Lung (tissue), 11 donors: ENCODE measurements at regions not wholly inside any gene's neighbourhood (a gene's known extent, or its start where the extent isn't known, plus 50 kb on each side); places are given as distances from the start of the nearest gene placed in this dataset.

Experiments used
- ATAC-seq: fragments of 200-7000 bp; cut with Tn5 transposase; one replicate; pipeline ENCODE4 v1.9.1; 2020; ENCODE audit warnings: moderate number of reproducible peaks; ENCODE audit not compliant: insufficient read depth, low FRiP score
- DNase-seq, 3 donors: peaks; one replicate each; pipeline ENCODE4 v3.0.0-alpha.2; 2013 to 2017
- H3K27ac ChIP-seq, 2 donors: one replicate each; pipeline ENCODE4 v1.5.1; 2013; ENCODE audit warnings: mild to moderate bottlenecking in 2 of 2, moderate library complexity in 2 of 2, control low read depth in 1 of 2, inconsistent platforms in 1 of 2, low read depth in 1 of 2, low read length in 1 of 2
- H3K27me3 ChIP-seq, 3 donors: one replicate each; pipeline ENCODE4 v1.5.1; 2013; ENCODE audit warnings: low read length in 2 of 3; ENCODE audit not compliant: control insufficient read depth in 3 of 3, insufficient read depth in 3 of 3
- H3K36me3 ChIP-seq, 4 donors: one replicate each; pipeline ENCODE4 v1.5.1; 2013; ENCODE audit warnings: low read length in 4 of 4, mild to moderate bottlenecking in 1 of 4, moderate library complexity in 1 of 4; ENCODE audit not compliant: control insufficient read depth in 4 of 4, insufficient read depth in 4 of 4
- H3K4me1 ChIP-seq, 5 donors: one replicate each; pipeline ENCODE4 v1.5.1; 2013; ENCODE audit warnings: low read length in 5 of 5, mild to moderate bottlenecking in 2 of 5, moderate library complexity in 1 of 5; ENCODE audit not compliant: control insufficient read depth in 5 of 5, insufficient read depth in 5 of 5
- H3K4me3 ChIP-seq: one replicate; pipeline ENCODE4 v1.5.1; 2013; ENCODE audit warnings: mild to moderate bottlenecking, control low read depth, moderate library complexity
- H3K9ac ChIP-seq, 2 donors: one replicate each; pipeline ENCODE4 v1.5.1; 2013; ENCODE audit warnings: low read length in 2 of 2, control low read depth in 1 of 2; ENCODE audit not compliant: insufficient read depth in 1 of 2
- H3K9me3 ChIP-seq, 4 donors: one replicate each; pipeline ENCODE4 v1.5.1; 2013; ENCODE audit warnings: low read length in 3 of 4, mild to moderate bottlenecking in 1 of 4, moderate library complexity in 1 of 4; ENCODE audit not compliant: control insufficient read depth in 4 of 4, insufficient read depth in 3 of 4
- CTCF ChIP-seq: IDR thresholded peaks from 2 replicates; pipeline ENCODE4 v1.5.1; 2012; ENCODE audit warnings: mild to moderate bottlenecking; ENCODE audit errors: control extremely low read depth, extremely low read depth
- WGBS, 2 donors: extraction: QIAGEN DNeasy Blood & Tissue Kit; methylation state at CpG; one replicate each; pipeline ENCODE4 v1.1.7; 2013; 5-methylcytosine and 5-hydroxymethylcytosine counted together
- donor health status: control.
- donor health status: control.
- donor health status: Bipolar disorder and iron deficiency.
- donor health status: healthy.
- donor health status: DM: yes; HTN: yes; CAD: no.

- Histone ChIP-seq H3K9me3 (peaks cover 0 to 3% (median 1%) of the 10 kb centered on the region in 4 donors), H3K27ac (no peak overlapping the region), H3K27me3 (peaks cover 0 to 3% (median 0%) of the 10 kb centered on the region in 3 donors), H3K4me3 (no peak overlapping the region), H3K9ac (no peak overlapping the region), H3K4me1 (no peaks in the 10 kb centered on the region), H3K36me3 (no peaks in the 10 kb centered on the region)
- 95 to 98% methylated on average over 20 to 21 of the region's 21 CpGs for WGBS, 2 donors
- ATAC-seq, result no peak
- no peak for DNase-seq
- no peak for TF ChIP-seq CTCF
Observed at GRCh38 chr2:239677453-239678185, 276.8 kb upstream of the HDAC4 start.

GRCh38 chr2:239676716-239677452 is 276.1 kb upstream of the HDAC4 start:
- no peaks in the 10 kb centered on the region for H3K4me1 ChIP-seq

GRCh38 chr2:239675826-239676715 is 275.3 kb upstream of the HDAC4 start:
- Histone ChIP-seq H3K36me3 (no peaks in the 10 kb centered on the region), H3K9ac (no peak overlapping the region), H3K4me1 (no peaks in the 10 kb centered on the region), H3K9me3 (peaks cover 0 to 3% (median 0%) of the 10 kb centered on the region in 4 donors), H3K27me3 (no peaks in the 10 kb centered on the region), H3K4me3 (no peak overlapping the region), H3K27ac (no peak overlapping the region)
- TF ChIP-seq CTCF, result no peak
- whole genome bisulfite sequencing, 2 donors, result 85 to 88% methylated on average over 22 of the region's 22 CpGs
- DNase-seq (no peak), ATAC-seq (no peak)

More at GRCh38 chr2:239676716-239677452, 276.1 kb upstream of the HDAC4 start:
- peaks cover 0 to 3% (median 0%) of the 10 kb centered on the region in 3 donors for H3K27me3 ChIP-seq
- H3K36me3 ChIP-seq, result no peaks in the 10 kb centered on the region
- H3K9me3 ChIP-seq, result peaks cover 0 to 3% (median 0%) of the 10 kb centered on the region in 4 donors
- H3K4me3 ChIP-seq, result no peak overlapping the region
- no peak for TF ChIP-seq CTCF
- H3K27ac ChIP-seq, result no peak overlapping the region
- no peak for DNase-seq
- no peak overlapping the region for H3K9ac ChIP-seq
- 81 to 92% methylated on average over 19 of the region's 19 CpGs for WGBS, 2 donors
- no peak for ATAC-seq
